ENCODE measurements at regions not wholly inside any gene's neighbourhood (a gene's known extent, or its start where the extent isn't known, plus 50 kb on each side); places are given as distances from the start of the nearest gene placed in this dataset.

DNA sequence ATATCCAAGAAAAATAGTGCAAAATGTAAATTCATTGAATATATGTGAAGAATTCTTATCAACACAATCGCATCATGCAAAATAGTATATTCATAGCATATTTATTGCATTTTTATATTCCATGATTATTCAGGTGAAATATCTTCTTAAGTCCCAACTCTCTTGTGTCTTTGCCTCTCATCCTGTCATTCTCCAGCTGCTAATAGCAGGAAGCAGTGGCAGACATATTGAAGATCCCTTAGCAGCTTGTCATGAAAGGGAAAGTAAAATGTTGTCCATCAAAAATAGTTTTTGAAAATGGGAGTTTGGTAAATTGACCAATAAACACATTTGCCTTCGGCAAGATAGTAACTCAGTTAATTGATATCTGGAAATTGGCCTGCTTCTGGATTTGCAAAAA lies 265.3 kb upstream of the TGFBR2 start:
- DNase-seq, result no peak

DNA sequence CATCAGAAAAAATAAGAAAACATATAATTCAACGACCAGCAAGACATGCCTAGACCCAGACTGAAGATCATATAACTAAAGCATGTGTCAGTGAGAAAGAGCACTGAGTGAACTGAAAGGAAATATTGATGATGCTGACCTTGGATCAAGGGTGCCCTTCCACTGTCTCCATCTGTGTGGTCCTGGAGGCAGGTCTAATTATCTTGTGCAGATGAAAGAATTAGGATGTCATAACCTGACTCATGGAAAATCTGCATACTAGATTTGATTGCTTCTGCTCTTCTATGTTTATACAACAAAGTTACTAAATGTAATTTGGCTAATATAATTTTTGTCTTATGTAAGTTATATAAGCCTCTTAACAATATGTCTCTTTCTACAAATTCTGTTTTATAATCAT lies 264.6 kb upstream of the TGFBR2 start:
- DNase-seq, result no peak

DNA sequence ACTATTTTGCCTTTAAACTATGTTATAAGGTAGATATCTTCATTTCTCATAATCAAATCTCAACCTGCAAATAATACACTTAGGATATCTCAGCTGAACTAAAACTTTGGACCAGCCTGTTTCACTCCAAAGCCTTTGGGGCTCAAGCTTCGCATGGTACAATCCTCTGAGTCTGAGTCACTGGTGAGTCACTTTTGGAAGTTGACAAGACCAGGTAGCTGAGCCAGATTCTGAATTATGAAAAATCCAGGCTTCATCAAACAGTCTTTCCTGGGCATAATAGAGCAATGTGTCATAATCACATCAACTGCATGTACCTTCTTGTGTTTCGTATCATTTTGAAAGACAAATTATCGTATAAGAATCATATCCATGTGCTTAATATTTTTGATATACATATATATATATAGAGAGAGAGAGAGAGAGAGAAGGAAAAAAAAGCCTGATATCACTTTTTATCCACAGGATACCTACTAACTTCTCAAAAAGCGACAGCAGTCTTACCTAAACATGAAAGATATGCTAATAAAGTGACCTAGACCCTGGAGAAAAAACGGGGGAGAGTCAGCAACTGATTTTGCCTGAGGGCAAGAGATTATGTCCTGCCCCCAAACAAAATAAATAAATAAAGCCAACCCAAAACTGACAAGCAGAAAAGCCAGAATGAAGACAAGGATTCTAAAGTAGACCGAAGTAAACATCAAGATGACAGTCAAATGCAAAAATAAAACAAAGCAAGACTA lies 263.9 kb upstream of the TGFBR2 start:
- no peak for DNase-seq

DNA sequence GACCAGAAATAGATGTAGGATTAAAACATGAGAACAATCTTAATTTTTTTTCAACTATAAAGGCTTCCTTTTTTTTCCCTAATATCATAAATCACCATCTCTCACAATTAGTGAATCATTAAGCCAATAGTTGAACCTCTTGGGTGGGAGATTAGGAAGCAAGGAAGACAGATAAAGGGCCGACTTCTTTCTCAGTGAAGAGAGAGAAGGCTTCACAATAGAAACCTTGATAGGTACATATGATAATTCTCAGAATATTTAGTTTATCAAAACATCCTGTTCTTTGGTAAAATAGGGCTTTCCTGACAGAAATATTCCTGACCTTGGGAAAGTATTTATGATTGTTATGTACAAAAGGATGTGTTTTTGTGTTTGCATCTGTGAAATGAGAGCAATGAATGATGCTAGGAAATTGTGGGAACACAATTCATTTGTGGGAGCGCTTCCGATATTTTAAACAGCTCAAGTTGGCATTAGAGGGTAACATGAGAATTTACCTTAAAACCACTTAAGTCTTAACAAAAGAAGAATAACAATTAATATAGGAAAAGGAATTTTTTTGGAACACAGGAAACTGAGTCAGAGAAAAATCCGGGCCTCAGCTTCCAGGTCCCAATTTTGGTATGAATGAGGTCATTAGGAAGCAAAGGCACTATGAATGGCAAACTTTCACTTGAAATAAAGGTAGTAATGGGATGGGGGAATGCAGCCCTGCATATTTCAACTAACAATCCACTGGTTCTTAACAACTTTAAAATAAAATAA lies 263.2 kb upstream of the TGFBR2 start:
- DNase-seq, result no peak

DNA sequence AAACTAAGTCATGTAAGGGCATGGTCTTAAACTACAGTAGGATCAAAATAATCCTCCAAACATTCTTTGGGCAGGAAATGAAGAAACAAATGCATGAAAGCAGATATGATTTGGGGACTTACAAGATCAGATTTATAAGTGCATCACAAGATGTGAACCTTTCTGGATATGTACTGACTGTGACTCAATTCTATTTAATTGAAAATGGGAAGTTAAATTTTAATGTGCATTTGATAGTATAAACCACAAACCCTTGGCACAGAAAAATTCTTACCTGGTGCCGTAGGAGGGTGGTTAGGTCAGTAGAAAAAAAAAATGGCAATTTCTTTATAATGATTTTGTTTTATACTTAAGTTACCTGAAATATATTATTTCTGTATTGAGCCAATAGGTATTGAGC lies 262.5 kb upstream of the TGFBR2 start:
- no peak for DNase-seq

DNA sequence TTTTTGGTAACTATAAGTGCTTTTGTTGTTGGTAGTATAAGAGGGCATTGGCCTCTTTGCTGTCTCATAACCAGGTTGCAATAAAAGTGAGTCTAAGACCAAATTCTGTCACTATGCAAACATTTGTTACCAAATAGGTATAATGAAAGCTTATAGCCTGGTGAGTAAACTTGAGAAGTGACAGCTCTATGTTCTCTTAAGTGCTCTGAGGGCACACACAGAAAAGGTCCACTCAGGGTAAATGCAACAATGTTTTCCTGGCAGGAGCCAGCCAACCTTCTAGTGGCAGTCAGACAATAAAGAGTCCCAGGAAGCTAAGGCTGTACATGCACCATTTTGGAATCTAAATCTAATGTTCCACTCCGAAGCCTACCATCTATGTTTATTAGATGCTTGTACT lies 262.1 kb upstream of the TGFBR2 start:
- no peak for DNase-seq

DNA sequence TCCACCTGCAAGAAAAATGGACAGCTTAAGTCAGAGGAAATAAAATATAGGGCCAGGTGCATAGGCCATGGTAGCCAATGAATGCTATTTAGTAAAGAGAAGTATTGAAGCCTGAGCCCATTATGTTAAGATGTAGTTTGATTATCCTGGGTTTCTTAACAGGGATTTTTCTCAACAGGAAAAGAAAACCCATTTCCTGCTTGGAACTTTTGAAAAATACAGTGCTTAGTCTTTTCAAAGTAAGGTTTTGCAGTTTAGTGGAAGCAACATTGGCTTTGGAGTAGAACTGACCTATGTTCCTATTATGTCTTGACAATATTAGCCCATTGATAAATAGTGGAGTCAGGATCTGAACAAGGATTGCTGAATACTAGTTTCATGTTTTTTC lies 259.5 kb upstream of the TGFBR2 start:
- DNase-seq, result no peak

DNA sequence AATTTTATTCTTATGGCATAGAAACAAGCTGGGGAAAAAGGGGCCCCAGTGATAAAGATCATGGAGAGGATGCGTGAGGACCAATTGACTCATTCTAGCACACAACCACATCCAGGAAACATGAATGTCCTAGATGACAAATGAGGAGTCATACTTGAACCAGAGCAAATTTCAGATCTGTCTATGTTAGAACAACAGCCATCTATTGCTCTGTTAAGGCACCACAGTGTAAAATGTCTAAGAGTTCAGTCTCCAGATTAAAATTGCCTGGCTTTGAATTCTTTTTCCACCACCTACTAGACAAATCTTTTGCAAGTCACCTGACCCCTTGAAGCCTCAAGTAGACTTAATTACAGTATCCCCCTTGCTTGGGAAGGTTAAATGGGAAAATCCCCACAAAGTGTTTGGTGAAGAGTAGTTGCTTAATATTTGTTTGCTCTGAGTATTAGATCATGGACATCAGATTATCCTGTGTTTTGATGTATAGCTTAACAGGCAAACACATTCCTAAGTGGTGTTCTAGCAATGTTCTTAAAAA lies 258.7 kb upstream of the TGFBR2 start:
- DNase-seq, result no peak

DNA sequence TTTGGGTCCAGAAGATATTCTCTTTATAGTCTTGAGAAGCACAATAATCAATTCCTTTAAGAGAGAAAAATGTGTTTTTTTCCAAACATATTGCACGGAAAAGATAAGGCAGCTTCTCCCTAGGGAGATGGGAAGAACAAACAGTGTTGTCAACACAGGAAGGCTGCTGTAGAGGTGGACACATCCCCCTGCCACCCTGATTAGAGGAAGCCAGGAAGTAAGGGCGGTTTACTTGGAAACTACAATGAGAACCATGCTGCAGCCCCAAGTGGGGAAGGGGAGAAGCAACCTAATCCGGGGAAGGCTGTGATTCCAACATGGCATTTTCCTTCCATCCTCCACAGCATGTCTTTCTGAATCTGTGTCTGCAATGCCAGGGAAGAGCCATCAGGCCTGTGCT lies 256.9 kb upstream of the TGFBR2 start:
- no peak for DNase-seq

DNA sequence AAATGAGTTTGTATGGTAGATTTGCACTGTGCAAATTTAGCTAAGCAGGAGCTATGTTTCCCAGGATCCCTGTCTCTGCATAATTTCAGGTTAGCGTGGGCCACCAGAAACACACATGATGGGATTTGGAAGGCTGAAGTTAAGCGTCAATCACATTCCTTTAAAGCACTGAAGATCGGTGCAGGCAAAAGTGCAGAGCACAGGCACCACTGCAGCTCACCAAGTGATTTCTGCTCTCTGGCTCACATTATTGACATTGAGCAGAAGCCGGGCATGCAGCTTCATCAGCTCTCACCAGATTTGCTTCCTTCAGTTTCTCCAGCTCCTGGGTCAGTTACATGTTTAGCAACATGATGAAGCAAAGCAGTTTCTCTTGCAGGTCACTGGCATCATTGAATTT lies 256.4 kb upstream of the TGFBR2 start:
- DNase-seq, result no peak

DNA sequence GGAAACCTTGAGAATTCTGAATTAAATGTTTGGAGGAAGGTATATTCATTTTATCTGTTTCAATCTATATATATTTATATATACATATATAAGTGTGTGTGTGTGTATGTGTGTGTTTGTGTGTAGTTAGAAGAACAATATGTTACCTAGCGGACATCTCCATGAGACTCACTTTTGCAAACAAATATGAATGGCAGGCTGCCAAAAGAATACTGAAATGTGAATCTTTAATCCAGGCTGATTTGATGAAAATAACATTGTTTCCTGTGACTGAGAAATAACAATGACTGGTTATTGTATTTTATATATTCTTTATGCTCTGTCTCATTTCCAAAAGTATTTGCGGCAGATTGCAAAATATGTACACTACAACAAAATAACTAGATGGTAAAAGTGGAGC lies 255.5 kb upstream of the TGFBR2 start:
- DNase-seq, result no peak

DNA sequence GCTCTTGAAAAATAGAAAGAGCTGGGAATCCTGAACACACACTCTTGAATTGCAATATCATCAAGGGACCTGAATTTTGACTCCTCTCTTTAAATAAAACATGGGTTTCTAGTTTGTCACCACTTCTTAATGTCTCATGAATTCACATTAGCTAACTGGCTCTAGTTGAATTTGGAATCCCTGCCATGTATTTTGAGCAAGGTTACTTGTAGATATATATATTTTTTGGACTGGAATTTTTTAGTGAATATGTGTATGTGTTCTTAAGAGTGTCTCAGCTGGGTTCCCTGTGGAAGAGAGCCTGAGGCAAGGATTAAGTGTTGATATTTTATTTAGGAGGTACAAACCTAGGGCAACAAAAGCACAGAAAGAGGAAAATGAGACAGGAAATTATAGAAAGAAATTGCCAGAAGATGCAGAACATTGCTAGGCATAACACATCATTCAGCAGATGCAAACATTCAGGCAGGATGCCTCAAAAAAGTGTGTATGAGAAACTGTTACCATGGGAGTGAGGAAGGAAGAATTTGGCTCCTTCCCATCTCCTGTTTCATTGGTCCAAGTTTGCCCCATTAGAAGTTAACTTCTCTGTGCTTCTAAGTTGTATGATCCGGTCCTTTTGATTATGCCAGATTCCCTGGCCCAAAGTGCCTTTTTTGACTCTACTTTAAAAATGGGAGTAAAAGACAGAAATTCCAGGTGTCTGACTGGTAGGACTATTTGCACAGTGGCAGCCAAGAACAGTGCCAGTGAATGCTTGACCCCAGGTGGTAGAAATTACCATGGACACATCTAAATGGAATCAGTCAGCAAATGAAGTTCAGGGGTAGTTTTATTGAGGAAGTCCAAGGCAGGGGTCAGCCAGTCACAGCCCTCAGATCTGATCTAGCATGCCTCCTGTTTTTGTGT lies 253.7 kb upstream of the TGFBR2 start:
- DNase-seq, result no peak

DNA sequence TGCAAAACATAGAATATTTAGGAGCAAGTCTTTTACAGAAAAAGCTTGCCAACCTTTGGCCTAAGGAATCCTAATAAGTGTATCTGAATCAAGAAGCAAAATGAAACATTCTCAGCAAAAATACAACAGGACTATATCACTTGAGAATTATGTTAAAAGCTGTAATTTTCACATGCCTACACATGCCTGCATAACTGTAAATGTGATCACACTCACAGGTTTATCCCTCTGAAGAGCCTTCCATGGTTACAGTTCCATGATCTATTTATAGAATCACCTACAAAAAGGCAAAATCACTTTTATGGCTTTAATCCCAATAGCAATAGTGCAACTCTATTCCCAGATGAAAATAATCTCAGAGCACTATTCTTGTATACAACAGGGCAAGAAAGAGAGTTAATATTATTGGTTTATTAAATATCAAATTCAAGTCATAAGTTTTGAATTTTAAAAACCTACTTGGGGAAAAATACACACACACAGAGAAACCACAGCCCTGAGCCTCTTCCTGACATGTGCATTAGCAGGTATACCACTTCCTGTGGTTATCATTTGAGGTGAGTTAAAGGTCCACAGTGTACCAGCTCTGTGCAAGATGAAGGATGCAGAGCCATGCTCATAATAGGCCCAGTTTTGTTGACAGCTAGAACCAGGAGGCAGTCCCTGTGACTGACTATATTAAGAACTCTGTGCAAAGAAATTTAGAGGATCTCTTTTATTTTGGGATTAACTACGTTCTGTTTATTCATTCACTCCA lies 252.5 kb upstream of the TGFBR2 start:
- no peak for DNase-seq

DNA sequence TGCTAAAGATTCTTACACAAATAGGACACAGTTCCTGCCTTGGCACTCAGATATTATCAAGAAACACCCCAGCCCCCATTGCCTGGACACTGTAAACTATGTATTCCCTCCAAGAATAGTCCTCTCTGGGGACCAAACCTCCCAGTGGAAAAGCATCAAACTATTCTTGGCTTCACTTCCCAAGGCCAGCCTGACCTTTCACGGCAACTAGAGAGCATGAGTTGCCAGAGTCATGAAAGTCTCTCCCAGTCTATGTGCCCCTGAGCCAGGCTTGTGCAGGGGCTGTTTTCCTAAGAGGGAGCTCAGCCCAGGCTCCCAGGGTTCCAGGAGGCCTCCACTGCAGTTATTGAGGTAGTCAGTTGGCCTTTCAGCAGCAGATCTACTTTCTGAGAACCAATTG lies 251.9 kb upstream of the TGFBR2 start:
- DNase-seq, result no peak

DNA sequence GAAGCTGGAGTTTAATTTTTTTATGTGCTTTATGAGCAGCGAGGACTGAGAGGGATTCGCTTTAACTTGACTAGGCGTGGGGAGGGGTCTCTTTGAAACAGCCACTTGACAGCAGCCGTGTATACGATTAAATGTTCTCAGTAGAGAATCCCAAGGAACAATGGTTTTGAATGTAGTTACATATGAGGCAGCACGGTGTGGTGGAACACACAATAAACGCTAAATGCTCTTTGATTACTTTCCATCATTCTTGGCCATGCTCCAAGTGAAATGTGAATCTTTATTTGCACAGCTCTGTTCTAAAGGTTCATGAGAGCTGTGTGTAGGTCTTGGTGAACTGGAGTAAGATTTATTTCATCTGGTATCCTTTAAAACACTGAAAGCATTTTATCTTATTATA lies 251.4 kb upstream of the TGFBR2 start:
- DNase-seq, result no peak

DNA sequence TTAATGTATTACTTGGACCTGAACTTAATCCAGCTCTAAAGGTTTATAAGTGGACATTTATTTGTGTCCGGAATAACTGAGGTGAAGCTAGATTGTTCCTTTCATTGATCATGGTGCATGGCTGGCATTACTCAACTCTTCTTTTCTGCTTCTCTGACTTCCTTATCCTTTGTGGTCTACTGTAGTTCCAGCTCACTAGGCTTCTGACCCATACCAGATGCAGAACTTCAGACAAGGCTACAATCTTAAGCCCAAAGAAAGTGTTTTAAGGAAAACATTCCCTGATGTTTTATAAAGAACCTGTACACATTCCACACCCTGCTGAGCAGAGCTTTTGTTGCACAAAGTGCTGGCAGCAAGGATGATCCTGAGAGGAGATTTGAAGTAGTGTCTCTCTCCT lies 250.8 kb upstream of the TGFBR2 start:
- no peak for DNase-seq

DNA sequence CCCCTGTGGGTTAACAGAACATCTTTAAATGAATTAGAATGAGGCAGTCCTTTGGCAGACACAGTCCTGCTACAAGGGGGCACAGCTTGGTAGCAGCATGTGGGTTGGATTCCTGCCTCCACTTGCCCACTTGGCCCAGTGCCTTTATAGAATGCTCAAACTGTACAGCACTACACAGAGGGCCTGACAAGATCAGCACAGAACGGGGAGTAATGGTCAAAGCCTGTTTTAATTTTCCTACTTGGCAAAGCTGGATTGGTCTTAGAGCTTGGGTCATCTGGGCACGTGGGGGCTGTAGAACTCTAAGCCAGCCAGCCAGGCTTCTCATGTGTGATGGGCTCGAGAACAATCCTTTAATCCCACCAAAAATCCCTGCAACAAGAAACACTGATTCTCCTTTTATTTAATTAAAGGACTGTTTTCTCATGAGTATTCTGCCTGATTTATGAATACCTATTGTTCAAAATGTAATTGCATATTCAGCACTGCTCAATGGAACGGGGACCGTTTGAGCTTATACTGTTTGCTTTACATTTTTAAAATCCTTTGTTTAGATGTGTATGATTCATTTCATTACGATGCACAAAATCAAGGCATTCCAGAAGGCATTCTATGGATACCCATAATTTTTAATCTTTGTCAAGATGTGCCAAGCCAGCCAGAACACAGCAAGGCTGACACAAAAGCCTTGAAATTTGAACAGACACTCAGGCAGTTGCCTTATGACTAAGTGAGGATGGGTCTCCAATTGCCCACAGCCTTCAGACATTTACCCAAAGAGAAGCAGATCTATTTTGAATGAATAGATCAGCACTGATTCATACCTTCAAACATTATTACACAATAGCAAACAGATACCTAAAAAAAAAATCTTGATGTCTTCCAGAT lies 249.3 kb upstream of the TGFBR2 start:
- DNase-seq, result no peak

DNA sequence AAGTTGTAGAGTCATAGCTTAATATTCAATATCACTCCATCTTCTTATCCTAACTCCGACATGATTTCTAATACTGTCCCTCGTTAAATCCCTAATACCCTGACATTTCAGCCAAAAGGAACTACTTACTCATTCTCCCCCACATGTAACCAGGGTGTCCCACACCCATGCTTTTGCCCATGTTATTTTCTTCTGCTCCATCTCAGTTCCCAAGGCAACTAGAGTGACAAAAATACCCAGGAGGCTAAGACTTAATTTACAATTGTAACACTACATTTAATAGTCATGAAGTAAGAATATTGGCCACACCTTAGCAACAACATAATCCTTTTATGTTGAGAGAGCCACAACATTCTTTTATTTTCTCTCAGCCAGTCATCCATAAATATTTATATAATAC lies 248.5 kb upstream of the TGFBR2 start:
- DNase-seq, result no peak

DNA sequence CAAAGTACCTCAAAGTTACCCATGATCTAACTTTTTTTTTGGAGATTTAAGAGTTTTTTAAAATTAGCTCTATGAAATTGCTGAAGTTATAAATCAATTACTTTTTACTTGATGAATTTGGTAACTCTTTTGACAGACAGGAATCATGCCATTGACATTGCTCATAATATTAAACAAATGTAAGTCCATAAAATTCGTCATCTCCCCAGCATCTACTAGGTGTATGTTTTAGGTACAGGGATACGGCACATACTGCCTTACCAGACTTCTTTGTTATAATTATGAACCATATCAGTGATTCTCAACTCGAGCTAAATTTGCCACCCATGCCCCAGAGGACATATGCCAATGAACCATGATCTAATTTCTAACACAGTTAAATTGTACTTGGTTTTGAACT lies 247.5 kb upstream of the TGFBR2 start:
- DNase-seq, result no peak

DNA sequence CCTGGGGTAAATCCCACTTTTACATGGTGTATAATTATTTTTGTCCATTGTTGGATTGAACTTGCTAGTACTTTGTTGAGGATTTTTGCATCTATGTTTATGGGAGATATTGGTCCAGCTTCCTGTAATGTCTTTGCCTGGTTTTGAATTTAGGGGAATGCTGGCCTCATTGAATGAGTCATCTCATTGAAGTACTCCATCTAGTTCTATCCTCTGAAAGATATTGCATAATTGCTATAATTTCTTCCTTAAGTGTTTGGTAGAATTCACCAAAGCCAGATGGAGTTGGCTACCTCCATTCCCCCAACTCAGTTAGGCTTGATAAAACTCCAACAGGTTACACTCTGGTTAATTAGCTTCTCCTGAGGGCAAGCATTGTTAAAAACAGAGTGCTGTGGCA lies 237.4 kb upstream of the TGFBR2 start:
- DNase-seq, result no peak

DNA sequence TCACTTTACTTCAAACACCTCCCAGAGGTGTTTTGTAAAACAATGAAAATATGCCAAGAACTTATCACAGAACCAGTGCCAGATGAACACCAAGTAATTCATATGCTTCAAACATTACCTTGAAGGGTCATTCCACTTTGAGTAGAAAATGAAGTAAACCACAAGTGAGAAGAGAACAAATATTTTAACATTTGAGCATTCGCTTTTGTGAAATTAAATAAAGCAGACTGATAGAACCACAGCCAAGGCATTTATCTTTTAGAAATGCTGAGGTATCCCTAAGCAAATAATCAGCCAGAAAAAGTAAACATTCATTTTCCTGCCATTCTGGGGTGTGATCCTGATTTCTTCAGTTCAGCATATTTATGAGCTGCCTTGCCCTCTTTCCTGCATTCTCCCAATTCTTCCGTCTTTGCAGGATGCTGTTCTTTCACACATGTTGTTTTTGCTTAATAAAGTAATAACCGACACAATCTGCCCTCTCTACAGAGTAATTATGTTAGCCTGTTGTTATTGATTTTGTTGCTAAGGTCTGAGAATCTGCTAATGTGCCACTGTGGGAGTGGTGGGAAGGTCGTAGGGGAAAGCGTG lies 235.6 kb upstream of the TGFBR2 start:
- no peak for DNase-seq

All from SIG-M5 (cell line).